Esophagus squamous epithelium (tissue), 4 donors: ENCODE measurements at regions not wholly inside any gene's neighbourhood (a gene's known extent, or its start where the extent isn't known, plus 50 kb on each side); places are given as distances from the start of the nearest gene placed in this dataset.

ENCODE experiments used
- POLR2A ChIP-seq, 4 donors: fragments of 450-650 bp; IDR thresholded peaks; one replicate each; pipeline ENCODE4 v1.6.1; 2017; ENCODE audit warnings: antibody characterized with exemption in 4 of 4, mild to moderate bottlenecking in 4 of 4, moderate library complexity in 3 of 4
- TF ChIP-seq, protein P1 (sequence below), 6 experiments: fragments of 450-650 bp in 4 of 6; fragments of 200-600 bp in 2 of 6; sonication (generic) in 2 of 6; IDR thresholded peaks; one replicate each; pipeline ENCODE4 v1.5.1; 2016 to 2019; ENCODE audit warnings: antibody characterized with exemption in 6 of 6, mild to moderate bottlenecking in 4 of 6, moderate library complexity in 4 of 6

DNA sequence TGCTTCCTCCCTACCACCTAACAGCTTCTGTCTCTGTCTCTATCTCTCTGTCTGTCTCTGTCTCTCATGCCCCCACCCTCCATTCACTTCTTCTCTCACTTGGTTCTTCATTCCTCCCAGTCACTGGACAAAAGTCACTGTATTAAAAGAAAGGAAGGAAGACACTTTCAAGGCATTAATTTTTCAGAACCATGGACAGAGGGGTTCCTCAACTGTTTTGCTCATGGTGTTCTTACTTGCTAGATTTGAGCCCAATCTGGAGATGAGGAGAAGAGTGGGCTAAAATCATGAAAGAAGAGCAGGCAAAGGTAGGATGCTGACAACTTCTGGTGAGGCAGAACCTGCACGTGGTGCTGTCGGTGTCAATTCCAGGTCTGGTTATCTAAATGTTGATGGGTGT lies 116.7 kb upstream of the LARGE1 start:
- TF ChIP-seq, protein P1, sequence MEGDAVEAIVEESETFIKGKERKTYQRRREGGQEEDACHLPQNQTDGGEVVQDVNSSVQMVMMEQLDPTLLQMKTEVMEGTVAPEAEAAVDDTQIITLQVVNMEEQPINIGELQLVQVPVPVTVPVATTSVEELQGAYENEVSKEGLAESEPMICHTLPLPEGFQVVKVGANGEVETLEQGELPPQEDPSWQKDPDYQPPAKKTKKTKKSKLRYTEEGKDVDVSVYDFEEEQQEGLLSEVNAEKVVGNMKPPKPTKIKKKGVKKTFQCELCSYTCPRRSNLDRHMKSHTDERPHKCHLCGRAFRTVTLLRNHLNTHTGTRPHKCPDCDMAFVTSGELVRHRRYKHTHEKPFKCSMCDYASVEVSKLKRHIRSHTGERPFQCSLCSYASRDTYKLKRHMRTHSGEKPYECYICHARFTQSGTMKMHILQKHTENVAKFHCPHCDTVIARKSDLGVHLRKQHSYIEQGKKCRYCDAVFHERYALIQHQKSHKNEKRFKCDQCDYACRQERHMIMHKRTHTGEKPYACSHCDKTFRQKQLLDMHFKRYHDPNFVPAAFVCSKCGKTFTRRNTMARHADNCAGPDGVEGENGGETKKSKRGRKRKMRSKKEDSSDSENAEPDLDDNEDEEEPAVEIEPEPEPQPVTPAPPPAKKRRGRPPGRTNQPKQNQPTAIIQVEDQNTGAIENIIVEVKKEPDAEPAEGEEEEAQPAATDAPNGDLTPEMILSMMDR (IDR thresholded peaks at IDR 0.05), result no peak
- no peak for TF ChIP-seq POLR2A (IDR thresholded peaks at IDR 0.05)
